ENCODE measurements at regions not wholly inside any gene's neighbourhood (a gene's known extent, or its start where the extent isn't known, plus 50 kb on each side); places are given as distances from the start of the nearest gene placed in this dataset.

- POLR2A ChIA-PET = no interaction called here
Measured at GRCh38 chr16:51053775-51054174, 97.3 kb downstream of the SALL1 start.

GRCh38 chr16:51051671-51052070, 99.4 kb downstream of the SALL1 start:
- TF ChIP-seq CHD2 (IDR thresholded peaks at IDR 0.05; ENCODE audit: low read length, partially characterized antibody) (no peak), JUND (IDR thresholded peaks at IDR 0.05) (no peak)
- ChIA-PET POLR2A (no interaction called here), CTCF (no interaction called here)
- no peaks in the 10 kb centered on the region for H3K4me1 ChIP-seq (ENCODE audit: control insufficient read depth in 1 of 2, insufficient read depth in 2 of 2, low read depth in 1 of 2, low read length in 1 of 2)
- H2AFZ ChIP-seq (ENCODE audit: low read depth) = no peak overlapping the region
- H3K4me2 ChIP-seq = no peak overlapping the region
- no peaks in the 10 kb centered on the region for H3K79me2 ChIP-seq (ENCODE audit: insufficient read depth)
- H3K27me3 ChIP-seq (ENCODE audit: insufficient read depth) = no peaks in the 10 kb centered on the region
- H3K9me3 ChIP-seq = no peaks in the 10 kb centered on the region
- H3K4me3 ChIP-seq (ENCODE audit: low read depth in 2 of 2, low read length in 1 of 2) = no peak overlapping the region
- no peaks in the 10 kb centered on the region for H3F3A ChIP-seq (replicated peaks; ENCODE audit: insufficient read depth)
- no peaks in the 10 kb centered on the region for H3K9me2 ChIP-seq
- H3K9ac ChIP-seq = no peak overlapping the region
- no peak overlapping the region for H3K27ac ChIP-seq (ENCODE audit: low read depth in 2 of 2, low read length in 1 of 2)
- no peaks in the 10 kb centered on the region for H4K20me1 ChIP-seq (ENCODE audit: insufficient read depth)
- no peaks in the 10 kb centered on the region for H3K36me3 ChIP-seq (replicated peaks in 1 of 2; ENCODE audit: control insufficient read depth in 1 of 2, insufficient read depth in 2 of 2, low read length in 1 of 2)
- DNase-seq = no peak
- 25% methylated on average over 1 of the region's 1 CpG for WGBS (ENCODE audit: low lambda C conversion rate)

More at GRCh38 chr16:51053775-51054174, 97.3 kb downstream of the SALL1 start:
- Histone ChIP-seq H3K9me2 (no peaks in the 10 kb centered on the region), H3K27me3 (ENCODE audit: insufficient read depth) (no peaks in the 10 kb centered on the region), H3K79me2 (ENCODE audit: insufficient read depth) (no peaks in the 10 kb centered on the region), H3F3A (replicated peaks; ENCODE audit: insufficient read depth) (no peaks in the 10 kb centered on the region), H3K9ac (no peak overlapping the region), H3K36me3 (replicated peaks in 1 of 2; ENCODE audit: control insufficient read depth in 1 of 2, insufficient read depth in 2 of 2, low read length in 1 of 2) (no peaks in the 10 kb centered on the region), H3K9me3 (no peaks in the 10 kb centered on the region), H3K27ac (ENCODE audit: low read depth in 2 of 2, low read length in 1 of 2) (no peak overlapping the region), H2AFZ (ENCODE audit: low read depth) (no peak overlapping the region), H3K4me1 (ENCODE audit: control insufficient read depth in 1 of 2, insufficient read depth in 2 of 2, low read depth in 1 of 2, low read length in 1 of 2) (no peaks in the 10 kb centered on the region), H4K20me1 (ENCODE audit: insufficient read depth) (no peaks in the 10 kb centered on the region), H3K4me3 (ENCODE audit: low read depth in 2 of 2, low read length in 1 of 2) (no peak overlapping the region), H3K4me2 (no peak overlapping the region)
- WGBS (ENCODE audit: low lambda C conversion rate) = 9% methylated on average over 2 of the region's 2 CpGs
- TF ChIP-seq ELF1 (IDR thresholded peaks at IDR 0.05) (no peak), YY1 (IDR thresholded peaks at IDR 0.05; ENCODE audit: low read depth) (no peak)
- CTCF ChIA-PET = no interaction called here
- no peak for DNase-seq

DNA sequence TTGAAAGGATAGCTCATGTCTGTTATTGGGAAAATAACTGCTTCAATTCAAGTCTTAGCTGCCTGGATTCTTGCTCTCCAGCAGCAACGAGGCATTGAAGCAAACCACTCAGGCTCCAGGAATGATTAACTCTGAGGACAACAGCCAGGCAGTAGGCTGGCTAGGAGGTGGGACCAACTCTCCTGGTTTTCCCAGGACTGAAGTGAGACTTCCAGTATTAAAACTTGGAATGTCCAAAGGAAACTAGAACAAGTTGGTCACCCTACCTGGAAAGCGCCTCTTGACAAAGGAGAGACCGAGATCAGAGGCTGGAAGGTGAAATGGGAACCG, 100.7 kb downstream of the SALL1 start:
- no peak for DNase-seq
- ChIA-PET POLR2A (no interaction called here), CTCF (no interaction called here)

More for the DNA sequence above, 100.7 kb downstream of the SALL1 start:
- H3K4me2 ChIP-seq = no peak overlapping the region
- H2AFZ ChIP-seq (ENCODE audit: low read depth) = no peak overlapping the region
- no peaks in the 10 kb centered on the region for H3K4me1 ChIP-seq (ENCODE audit: control insufficient read depth in 1 of 2, insufficient read depth in 2 of 2, low read depth in 1 of 2, low read length in 1 of 2)
- no peaks in the 10 kb centered on the region for H3K9me3 ChIP-seq
- H3K36me3 ChIP-seq (replicated peaks in 1 of 2; ENCODE audit: control insufficient read depth in 1 of 2, insufficient read depth in 2 of 2, low read length in 1 of 2) = no peaks in the 10 kb centered on the region
- no peak overlapping the region for H3K9ac ChIP-seq
- no peaks in the 10 kb centered on the region for H3K9me2 ChIP-seq
- H3K79me2 ChIP-seq (ENCODE audit: insufficient read depth) = no peaks in the 10 kb centered on the region
- no peak overlapping the region for H3K4me3 ChIP-seq (ENCODE audit: low read depth in 2 of 2, low read length in 1 of 2)
- H3K27ac ChIP-seq (ENCODE audit: low read depth in 2 of 2, low read length in 1 of 2) = no peak overlapping the region
- H4K20me1 ChIP-seq (ENCODE audit: insufficient read depth) = no peaks in the 10 kb centered on the region
- TF ChIP-seq TCF12 (IDR thresholded peaks at IDR 0.05) = no peak
- TF ChIP-seq, protein P1, sequence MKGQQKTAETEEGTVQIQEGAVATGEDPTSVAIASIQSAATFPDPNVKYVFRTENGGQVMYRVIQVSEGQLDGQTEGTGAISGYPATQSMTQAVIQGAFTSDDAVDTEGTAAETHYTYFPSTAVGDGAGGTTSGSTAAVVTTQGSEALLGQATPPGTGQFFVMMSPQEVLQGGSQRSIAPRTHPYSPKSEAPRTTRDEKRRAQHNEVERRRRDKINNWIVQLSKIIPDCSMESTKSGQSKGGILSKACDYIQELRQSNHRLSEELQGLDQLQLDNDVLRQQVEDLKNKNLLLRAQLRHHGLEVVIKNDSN (IDR thresholded peaks at IDR 0.05; ENCODE audit: borderline replicate concordance, low read depth) = no peak
- TF ChIP-seq RAD21 (IDR thresholded peaks at IDR 0.05; ENCODE audit: low read length) = no peak
- TF ChIP-seq JUND (IDR thresholded peaks at IDR 0.05) = no peak
- TF ChIP-seq POLR2AphosphoS5 (IDR thresholded peaks at IDR 0.05; ENCODE audit: low read depth, low read length) = no peak
- no peaks in the 10 kb centered on the region for H3K27me3 ChIP-seq (ENCODE audit: insufficient read depth)
- H3F3A ChIP-seq (replicated peaks; ENCODE audit: insufficient read depth) = no peaks in the 10 kb centered on the region
- WGBS (ENCODE audit: low lambda C conversion rate) = 16% methylated on average over 4 of the region's 4 CpGs

Data from SK-N-SH (cell line).